PC-3 (cell line): ENCODE measurements at regions not wholly inside any gene's neighbourhood (a gene's known extent, or its start where the extent isn't known, plus 50 kb on each side); places are given as distances from the start of the nearest gene placed in this dataset.

Source experiments
- EZH2 ChIP-seq: fragments of 300-600 bp; sonication (generic); IDR thresholded peaks from one replicate; pipeline ENCODE4 v1.6.1; 2017; ENCODE audit warnings: antibody characterized with exemption, mild to moderate bottlenecking, low read length; ENCODE audit not compliant: unreplicated experiment
- TF ChIP-seq, protein P1 (sequence below): fragments of 300-600 bp; sonication (generic); conservative IDR thresholded peaks from 2 replicates; pipeline ENCODE4 v1.5.1; 2017; ENCODE audit warnings: antibody characterized with exemption, low read depth, mild to moderate bottlenecking, low read length

DNA sequence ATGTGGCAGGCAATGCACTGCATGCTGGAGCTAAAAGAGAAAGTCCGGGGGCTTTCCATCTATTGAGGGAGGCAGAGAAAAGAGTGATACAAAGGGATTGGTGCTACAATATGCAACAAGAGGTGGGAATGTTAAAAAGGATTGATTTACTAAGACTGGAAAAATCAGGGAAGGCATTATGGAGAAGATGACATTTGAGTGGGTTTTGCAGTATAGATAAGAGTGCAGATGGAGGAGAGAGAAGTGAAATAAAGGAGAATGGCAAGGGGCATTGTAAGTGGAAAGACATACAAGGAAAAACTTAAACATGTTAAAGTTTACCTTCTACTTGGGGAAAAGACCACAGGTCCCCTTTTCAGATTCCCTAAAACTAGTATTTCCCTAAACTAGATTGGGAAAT is 399.4 kb downstream of the KCNRG start:
- TF ChIP-seq, protein P1, sequence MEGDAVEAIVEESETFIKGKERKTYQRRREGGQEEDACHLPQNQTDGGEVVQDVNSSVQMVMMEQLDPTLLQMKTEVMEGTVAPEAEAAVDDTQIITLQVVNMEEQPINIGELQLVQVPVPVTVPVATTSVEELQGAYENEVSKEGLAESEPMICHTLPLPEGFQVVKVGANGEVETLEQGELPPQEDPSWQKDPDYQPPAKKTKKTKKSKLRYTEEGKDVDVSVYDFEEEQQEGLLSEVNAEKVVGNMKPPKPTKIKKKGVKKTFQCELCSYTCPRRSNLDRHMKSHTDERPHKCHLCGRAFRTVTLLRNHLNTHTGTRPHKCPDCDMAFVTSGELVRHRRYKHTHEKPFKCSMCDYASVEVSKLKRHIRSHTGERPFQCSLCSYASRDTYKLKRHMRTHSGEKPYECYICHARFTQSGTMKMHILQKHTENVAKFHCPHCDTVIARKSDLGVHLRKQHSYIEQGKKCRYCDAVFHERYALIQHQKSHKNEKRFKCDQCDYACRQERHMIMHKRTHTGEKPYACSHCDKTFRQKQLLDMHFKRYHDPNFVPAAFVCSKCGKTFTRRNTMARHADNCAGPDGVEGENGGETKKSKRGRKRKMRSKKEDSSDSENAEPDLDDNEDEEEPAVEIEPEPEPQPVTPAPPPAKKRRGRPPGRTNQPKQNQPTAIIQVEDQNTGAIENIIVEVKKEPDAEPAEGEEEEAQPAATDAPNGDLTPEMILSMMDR, result no peak
- TF ChIP-seq EZH2, result no peak
